SK-N-SH treated with all-trans-retinoic acid at 6 μM for 48 hours (cell line): ENCODE measurements at regions not wholly inside any gene's neighbourhood (a gene's known extent, or its start where the extent isn't known, plus 50 kb on each side); places are given as distances from the start of the nearest gene placed in this dataset.

ENCODE experiments used
- ATAC-seq: fragments of 200-7000 bp; cut with Tn5 transposase; 3 replicates; pipeline ENCODE4 v1.9.1; 2020; ENCODE audit warnings: mild to moderate bottlenecking, moderate library complexity
- ARNTL ChIP-seq: fragments of 450-650 bp; formaldehyde crosslinking; IDR thresholded peaks from 2 replicates; pipeline ENCODE4 v1.5.0; 2020; ENCODE audit warnings: low read depth, mild to moderate bottlenecking, moderate library complexity, borderline replicate concordance
- CREB5 ChIP-seq: fragments of 250-450 bp; sonication (Bioruptor Pico); IDR thresholded peaks from 2 replicates; pipeline ENCODE4 v1.5.1; 2020; ENCODE audit warnings: low read depth, mild to moderate bottlenecking, moderate library complexity
- CSDC2 ChIP-seq: fragments of 250-450 bp; sonication (Bioruptor Pico); IDR thresholded peaks from 2 replicates; pipeline ENCODE4 v1.5.0; 2020; ENCODE audit warnings: mild to moderate bottlenecking, moderate library complexity
- ESRRG ChIP-seq: fragments of 250-450 bp; sonication (Bioruptor Pico); IDR thresholded peaks from 2 replicates; pipeline ENCODE4 v1.6.1; 2021; ENCODE audit warnings: mild to moderate bottlenecking
- GLIS3 ChIP-seq: fragments of 250-450 bp; sonication (Bioruptor Pico); IDR thresholded peaks from 2 replicates; pipeline ENCODE4 v1.5.0; 2020; ENCODE audit warnings: mild to moderate bottlenecking, moderate library complexity
- ISL1 ChIP-seq: fragments of 250-450 bp; sonication (Bioruptor Pico); IDR thresholded peaks from 2 replicates; pipeline ENCODE4 v2.1.2; 2022; ENCODE audit warnings: mild to moderate bottlenecking, moderate library complexity
- OSR1 ChIP-seq: fragments of 250-450 bp; sonication (Bioruptor Pico); IDR thresholded peaks from 2 replicates; pipeline ENCODE4 v1.8.0; 2022; ENCODE audit warnings: moderate library complexity, mild to moderate bottlenecking, inconsistent platforms
- POU6F1 ChIP-seq: fragments of 250-450 bp; sonication (Bioruptor Pico); IDR thresholded peaks from 2 replicates; pipeline ENCODE4 v1.8.0; 2021; ENCODE audit warnings: low read depth, mild to moderate bottlenecking, moderate library complexity, borderline replicate concordance
- PPARA ChIP-seq: fragments of 250-450 bp; sonication (Bioruptor Pico); IDR thresholded peaks from 2 replicates; pipeline ENCODE4 v1.5.0; 2020; ENCODE audit warnings: mild to moderate bottlenecking, borderline replicate concordance
- RARB ChIP-seq: fragments of 250-450 bp; sonication (Bioruptor Pico); IDR thresholded peaks from 2 replicates; pipeline ENCODE4 v1.8.0; 2021; ENCODE audit warnings: mild to moderate bottlenecking, moderate library complexity
- SNAI2 ChIP-seq: fragments of 250-450 bp; sonication (Bioruptor Pico); IDR thresholded peaks from 2 replicates; pipeline ENCODE4 v1.5.0; 2020; ENCODE audit warnings: mild to moderate bottlenecking, moderate library complexity
- TCF4 ChIP-seq: fragments of 250-450 bp; sonication (Bioruptor Pico); IDR thresholded peaks from 2 replicates; pipeline ENCODE4 v1.8.0; 2021; ENCODE audit warnings: mild to moderate bottlenecking, moderate library complexity, borderline replicate concordance
- TOX ChIP-seq: fragments of 250-450 bp; sonication (Bioruptor Pico); IDR thresholded peaks from 2 replicates; pipeline ENCODE4 v1.8.0; 2021; ENCODE audit warnings: mild to moderate bottlenecking, moderate library complexity, borderline replicate concordance
- ZC3H10 ChIP-seq: fragments of 250-450 bp; sonication (Bioruptor Pico); IDR thresholded peaks from 2 replicates; pipeline ENCODE4 v1.5.1; 2021; ENCODE audit warnings: mild to moderate bottlenecking, moderate library complexity
- ZFP3 ChIP-seq: fragments of 250-450 bp; sonication (Bioruptor Pico); IDR thresholded peaks from 2 replicates; pipeline ENCODE4 v1.5.0; 2020; ENCODE audit warnings: mild to moderate bottlenecking, moderate library complexity
- ZFP30 ChIP-seq: fragments of 450-650 bp; formaldehyde crosslinking; IDR thresholded peaks from 2 replicates; pipeline ENCODE4 v1.5.0; 2022; ENCODE audit warnings: mild to moderate bottlenecking, moderate library complexity
- ZNF565 ChIP-seq: fragments of 450-650 bp; formaldehyde crosslinking; conservative IDR thresholded peaks from 2 replicates; pipeline ENCODE4 v1.5.0; 2020; ENCODE audit warnings: low read depth, mild to moderate bottlenecking, moderate library complexity
- ZNF70 ChIP-seq: fragments of 450-650 bp; formaldehyde crosslinking; IDR thresholded peaks from 2 replicates; pipeline ENCODE4 v1.5.0; 2020; ENCODE audit warnings: mild to moderate bottlenecking, moderate library complexity
- ZNF8 ChIP-seq: fragments of 450-650 bp; formaldehyde crosslinking; IDR thresholded peaks from 2 replicates; pipeline ENCODE4 v1.5.0; 2020; ENCODE audit warnings: mild to moderate bottlenecking, moderate library complexity
- TF ChIP-seq, protein P1 (sequence below): fragments of 250-450 bp; sonication (Bioruptor Pico); IDR thresholded peaks from 2 replicates; pipeline ENCODE4 v1.8.0; 2020; ENCODE audit warnings: mild to moderate bottlenecking, moderate library complexity, borderline replicate concordance
- TF ChIP-seq, protein P2 (sequence below): fragments of 250-450 bp; sonication (Bioruptor Pico); IDR thresholded peaks from 2 replicates; pipeline ENCODE4 v1.5.0; 2020; ENCODE audit warnings: mild to moderate bottlenecking, moderate library complexity

- TF ChIP-seq TOX (CRISPR knock-in tag) = no peak
- no peak for TF ChIP-seq ZNF8 (CRISPR knock-in tag)
- no peak for ATAC-seq
Observed at GRCh38 chr2:23159746-23160405, 225.1 kb upstream of the KLHL29 start.

- TF ChIP-seq ESRRG (CRISPR knock-in tag) = no peak
- TF ChIP-seq, protein P1, sequence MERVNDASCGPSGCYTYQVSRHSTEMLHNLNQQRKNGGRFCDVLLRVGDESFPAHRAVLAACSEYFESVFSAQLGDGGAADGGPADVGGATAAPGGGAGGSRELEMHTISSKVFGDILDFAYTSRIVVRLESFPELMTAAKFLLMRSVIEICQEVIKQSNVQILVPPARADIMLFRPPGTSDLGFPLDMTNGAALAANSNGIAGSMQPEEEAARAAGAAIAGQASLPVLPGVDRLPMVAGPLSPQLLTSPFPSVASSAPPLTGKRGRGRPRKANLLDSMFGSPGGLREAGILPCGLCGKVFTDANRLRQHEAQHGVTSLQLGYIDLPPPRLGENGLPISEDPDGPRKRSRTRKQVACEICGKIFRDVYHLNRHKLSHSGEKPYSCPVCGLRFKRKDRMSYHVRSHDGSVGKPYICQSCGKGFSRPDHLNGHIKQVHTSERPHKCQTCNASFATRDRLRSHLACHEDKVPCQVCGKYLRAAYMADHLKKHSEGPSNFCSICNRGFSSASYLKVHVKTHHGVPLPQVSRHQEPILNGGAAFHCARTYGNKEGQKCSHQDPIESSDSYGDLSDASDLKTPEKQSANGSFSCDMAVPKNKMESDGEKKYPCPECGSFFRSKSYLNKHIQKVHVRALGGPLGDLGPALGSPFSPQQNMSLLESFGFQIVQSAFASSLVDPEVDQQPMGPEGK (CRISPR knock-in tag) = no peak
- TF ChIP-seq, protein P2, sequence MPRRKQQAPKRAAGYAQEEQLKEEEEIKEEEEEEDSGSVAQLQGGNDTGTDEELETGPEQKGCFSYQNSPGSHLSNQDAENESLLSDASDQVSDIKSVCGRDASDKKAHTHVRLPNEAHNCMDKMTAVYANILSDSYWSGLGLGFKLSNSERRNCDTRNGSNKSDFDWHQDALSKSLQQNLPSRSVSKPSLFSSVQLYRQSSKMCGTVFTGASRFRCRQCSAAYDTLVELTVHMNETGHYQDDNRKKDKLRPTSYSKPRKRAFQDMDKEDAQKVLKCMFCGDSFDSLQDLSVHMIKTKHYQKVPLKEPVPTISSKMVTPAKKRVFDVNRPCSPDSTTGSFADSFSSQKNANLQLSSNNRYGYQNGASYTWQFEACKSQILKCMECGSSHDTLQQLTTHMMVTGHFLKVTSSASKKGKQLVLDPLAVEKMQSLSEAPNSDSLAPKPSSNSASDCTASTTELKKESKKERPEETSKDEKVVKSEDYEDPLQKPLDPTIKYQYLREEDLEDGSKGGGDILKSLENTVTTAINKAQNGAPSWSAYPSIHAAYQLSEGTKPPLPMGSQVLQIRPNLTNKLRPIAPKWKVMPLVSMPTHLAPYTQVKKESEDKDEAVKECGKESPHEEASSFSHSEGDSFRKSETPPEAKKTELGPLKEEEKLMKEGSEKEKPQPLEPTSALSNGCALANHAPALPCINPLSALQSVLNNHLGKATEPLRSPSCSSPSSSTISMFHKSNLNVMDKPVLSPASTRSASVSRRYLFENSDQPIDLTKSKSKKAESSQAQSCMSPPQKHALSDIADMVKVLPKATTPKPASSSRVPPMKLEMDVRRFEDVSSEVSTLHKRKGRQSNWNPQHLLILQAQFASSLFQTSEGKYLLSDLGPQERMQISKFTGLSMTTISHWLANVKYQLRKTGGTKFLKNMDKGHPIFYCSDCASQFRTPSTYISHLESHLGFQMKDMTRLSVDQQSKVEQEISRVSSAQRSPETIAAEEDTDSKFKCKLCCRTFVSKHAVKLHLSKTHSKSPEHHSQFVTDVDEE (CRISPR knock-in tag) = no peak
- no peak for TF ChIP-seq TOX (CRISPR knock-in tag)
- ATAC-seq = no peak
Observed at GRCh38 chr2:23164173-23164572, 220.8 kb upstream of the KLHL29 start.

DNA sequence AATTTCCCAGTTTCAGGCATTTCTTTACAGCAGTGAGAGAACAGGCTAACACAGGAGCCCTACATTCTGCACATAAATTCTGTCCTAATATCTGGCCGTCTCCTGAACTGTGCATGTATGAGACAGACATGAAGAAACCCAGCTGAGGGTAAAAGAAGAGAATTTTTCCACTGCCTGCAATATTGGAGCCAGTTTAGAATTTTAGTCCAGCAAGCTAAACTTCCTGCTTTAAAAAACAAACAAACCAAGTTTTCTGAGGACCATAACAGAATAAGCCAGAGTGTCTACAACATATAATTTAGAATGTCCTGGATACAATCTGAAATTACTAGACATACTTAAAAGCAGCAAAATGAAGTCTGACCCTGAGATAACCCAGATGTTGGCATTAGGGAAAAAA, 215.1 kb upstream of the KLHL29 start:
- ATAC-seq = no peak
- TF ChIP-seq ZNF8 (CRISPR knock-in tag) = no peak
- TF ChIP-seq OSR1 = no peak
- no peak for TF ChIP-seq RARB (CRISPR knock-in tag)
- no peak for TF ChIP-seq SNAI2 (CRISPR knock-in tag)
- TF ChIP-seq, protein P1 (CRISPR knock-in tag) = no peak
- no peak for TF ChIP-seq CSDC2 (CRISPR knock-in tag)
- TF ChIP-seq CREB5 (CRISPR knock-in tag) = no peak
- no peak for TF ChIP-seq PPARA

- ATAC-seq = no peak
- TF ChIP-seq CREB5 (CRISPR knock-in tag) = no peak
- TF ChIP-seq, protein P1 (CRISPR knock-in tag) = no peak
- no peak for TF ChIP-seq GLIS3 (CRISPR knock-in tag)
- TF ChIP-seq POU6F1 (CRISPR knock-in tag) = no peak
- TF ChIP-seq ESRRG (CRISPR knock-in tag) = no peak
- TF ChIP-seq RARB (CRISPR knock-in tag) = no peak
- no peak for TF ChIP-seq ZC3H10 (CRISPR knock-in tag)
- no peak for TF ChIP-seq ISL1 (CRISPR knock-in tag)
- no peak for TF ChIP-seq ZNF70
- TF ChIP-seq TCF4 (CRISPR knock-in tag) = no peak
- no peak for TF ChIP-seq ZNF565
- no peak for TF ChIP-seq OSR1
- TF ChIP-seq ZFP30 (CRISPR knock-in tag) = no peak
- no peak for TF ChIP-seq ARNTL (CRISPR knock-in tag)
- TF ChIP-seq ZFP3 (CRISPR knock-in tag) = no peak
- TF ChIP-seq, all 23 proteins: peak for 0
Observed at GRCh38 chr2:23171108-23171507, 213.9 kb upstream of the KLHL29 start.
